UCSD-AML1 (cell line): ENCODE measurements at regions not wholly inside any gene's neighbourhood (a gene's known extent, or its start where the extent isn't known, plus 50 kb on each side); places are given as distances from the start of the nearest gene placed in this dataset.
A peak's percentile ranks its signal among the peaks of the same experiment; 100 is the strongest.

Experiments used
- DNase-seq: peaks from one replicate; lab custom pipeline; 2025; ENCODE audit not compliant: unreplicated experiment; lab: John Stamatoyannopoulos, UW

DNA sequence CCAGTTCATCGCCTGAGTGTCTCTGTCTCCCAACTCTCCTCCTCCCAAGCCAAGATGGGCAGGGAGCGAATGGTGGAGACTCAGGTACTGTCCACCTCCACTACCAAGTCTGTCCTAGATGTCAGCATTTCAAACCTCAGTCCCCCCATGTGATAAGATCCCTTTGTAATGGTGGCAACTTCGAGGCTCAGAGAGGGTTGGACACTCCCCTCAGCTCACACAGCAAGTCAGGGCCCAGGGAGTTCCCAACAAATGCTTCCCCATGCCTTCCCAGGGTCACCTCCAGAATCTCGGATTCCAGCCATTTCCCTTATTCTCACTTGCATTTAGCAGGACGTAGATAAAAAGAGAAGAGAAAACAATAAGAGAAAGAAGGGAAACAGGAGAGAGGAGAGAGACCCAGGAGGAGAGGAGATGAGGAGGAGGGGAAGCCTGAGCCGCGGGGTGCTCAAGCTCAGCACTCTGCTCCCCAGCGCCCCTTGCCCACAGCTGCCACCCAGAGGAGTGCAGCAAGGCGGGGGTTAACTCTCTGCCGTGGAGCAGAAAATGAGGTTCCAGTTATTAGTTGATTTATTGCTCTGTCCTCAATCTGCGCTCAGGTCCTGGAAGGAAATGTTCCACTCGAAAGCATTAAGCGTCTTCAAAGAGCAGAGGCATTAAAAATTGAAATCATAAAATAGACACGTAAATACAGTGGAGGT lies 84.1 kb upstream of the LINGO1 start:
- no peak for DNase-seq

- DNase-seq = no peak
Observed at GRCh38 chr15:77715860-77716259, 83.1 kb upstream of the LINGO1 start.

DNA sequence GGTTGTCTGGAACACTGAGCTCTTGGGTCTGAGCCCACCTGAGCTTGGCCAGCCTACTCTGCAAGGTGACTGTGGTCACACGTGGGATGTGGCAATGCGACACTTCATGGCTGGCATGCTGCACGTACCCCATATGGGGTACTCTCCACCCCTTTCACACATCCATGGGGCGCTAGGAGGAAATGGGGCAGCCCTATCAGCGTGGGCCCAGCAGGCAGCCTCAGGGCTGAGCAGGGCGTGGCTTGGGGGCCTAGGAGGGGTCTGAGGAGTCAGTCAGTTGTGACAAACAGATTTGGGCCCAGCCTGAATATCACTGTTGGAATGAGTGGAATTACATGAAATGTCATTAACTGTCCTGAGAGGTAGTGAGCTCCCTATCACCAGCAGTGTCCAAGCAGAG lies 82.3 kb upstream of the LINGO1 start:
- no peak for DNase-seq

DNA sequence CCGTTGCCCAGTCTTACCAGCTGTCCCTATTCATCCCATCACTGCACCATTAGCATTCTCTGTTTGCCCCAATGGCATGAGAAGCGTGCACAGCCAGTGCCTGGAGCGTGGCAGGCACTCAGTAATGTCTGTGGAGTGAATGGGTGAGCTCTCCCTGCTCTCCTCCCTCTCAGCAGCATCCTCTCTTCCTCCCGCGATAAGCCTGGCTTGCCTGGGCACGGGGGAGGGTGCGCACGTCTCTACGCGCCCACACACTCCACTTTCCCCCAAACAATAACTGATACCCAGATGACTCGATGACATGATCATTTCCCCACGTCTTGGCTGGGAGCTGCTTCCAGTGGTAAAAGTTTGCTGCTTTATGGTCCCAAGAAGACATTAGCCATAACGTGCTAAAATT lies 81.8 kb upstream of the LINGO1 start:
- DNase-seq = no peak

DNA sequence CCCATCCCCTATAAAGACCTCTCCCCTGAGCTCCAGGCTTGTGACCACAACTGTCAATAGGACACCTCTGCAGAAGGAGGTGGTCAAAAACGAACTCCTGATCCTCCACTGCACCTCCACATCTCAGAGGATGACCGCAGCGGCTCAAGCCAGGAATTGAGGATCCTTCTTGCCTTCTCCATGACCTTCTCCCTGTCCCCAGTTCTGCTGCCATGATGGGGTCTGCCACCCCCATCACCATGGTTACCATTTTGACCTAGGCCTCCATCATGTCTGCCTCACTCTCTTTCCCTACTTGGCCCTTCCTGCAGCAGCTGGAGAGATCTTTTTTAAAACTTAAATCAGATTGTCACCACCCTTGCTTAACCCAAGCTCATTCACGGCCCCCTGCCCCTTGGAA lies 81.3 kb upstream of the LINGO1 start:
- DNase-seq = no peak

- DNase-seq = no peak
Observed at GRCh38 chr15:77713281-77713680, 80.6 kb upstream of the LINGO1 start.

DNA sequence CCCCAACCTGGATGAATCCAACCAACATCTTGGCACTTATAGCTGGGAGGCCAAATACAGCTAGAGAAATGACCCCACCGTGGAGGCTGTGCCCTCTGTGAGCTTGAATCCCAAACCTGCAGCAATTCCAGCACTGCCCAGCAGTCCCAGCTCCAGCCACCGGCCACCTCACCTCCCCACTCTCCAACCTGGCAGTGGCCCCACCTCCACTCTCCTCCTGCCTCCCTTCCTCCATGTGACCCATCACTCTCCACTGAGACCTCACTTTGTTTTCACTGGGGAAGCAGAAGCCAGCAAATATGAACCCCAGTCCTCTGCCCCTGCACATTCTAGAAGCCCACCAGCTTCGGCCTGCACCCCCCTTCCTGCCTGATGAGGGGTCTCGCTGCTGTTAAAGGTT lies 79.7 kb upstream of the LINGO1 start:
- DNase-seq = no peak

DNA sequence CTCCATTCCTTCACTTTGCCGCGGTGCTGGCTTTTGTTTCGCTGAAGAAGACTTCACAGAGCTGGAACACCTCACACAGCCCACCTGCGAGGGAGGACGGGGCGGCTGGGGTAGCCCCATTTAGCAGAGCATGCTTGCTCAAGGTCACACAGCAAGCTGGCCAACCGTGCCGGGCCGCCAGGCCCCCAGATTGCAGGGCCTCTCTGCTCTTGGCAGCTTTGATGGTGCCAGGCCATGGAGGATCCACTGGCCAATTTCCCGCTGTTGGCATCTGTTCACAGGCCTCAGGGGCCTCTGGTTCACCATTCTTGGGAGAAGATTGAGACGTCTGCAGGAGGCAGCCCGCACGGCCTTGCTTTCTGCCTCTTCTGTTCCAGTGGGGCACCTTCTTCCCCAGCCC lies 77.9 kb upstream of the LINGO1 start:
- DNase-seq = no peak

DNA sequence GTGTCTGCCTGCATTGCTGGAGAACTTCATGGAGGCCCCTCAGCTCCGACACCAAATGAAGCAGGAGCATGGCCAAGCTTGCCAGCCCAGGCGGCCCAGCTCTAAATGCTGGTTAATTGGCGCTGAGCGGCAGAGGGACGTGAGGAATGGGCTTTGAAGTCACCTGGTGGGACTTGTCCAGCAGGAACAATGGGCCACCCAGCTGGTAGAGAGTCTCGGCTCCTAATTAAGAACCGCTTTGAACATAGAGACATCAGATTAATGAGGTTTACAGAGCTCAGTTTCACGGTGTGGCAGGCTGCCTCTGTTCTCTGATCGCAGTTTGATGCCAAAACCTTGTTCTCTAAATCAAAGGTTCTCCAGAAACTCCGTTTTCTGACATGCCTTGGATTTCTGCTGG lies 77.5 kb upstream of the LINGO1 start:
- no peak for DNase-seq

DNA sequence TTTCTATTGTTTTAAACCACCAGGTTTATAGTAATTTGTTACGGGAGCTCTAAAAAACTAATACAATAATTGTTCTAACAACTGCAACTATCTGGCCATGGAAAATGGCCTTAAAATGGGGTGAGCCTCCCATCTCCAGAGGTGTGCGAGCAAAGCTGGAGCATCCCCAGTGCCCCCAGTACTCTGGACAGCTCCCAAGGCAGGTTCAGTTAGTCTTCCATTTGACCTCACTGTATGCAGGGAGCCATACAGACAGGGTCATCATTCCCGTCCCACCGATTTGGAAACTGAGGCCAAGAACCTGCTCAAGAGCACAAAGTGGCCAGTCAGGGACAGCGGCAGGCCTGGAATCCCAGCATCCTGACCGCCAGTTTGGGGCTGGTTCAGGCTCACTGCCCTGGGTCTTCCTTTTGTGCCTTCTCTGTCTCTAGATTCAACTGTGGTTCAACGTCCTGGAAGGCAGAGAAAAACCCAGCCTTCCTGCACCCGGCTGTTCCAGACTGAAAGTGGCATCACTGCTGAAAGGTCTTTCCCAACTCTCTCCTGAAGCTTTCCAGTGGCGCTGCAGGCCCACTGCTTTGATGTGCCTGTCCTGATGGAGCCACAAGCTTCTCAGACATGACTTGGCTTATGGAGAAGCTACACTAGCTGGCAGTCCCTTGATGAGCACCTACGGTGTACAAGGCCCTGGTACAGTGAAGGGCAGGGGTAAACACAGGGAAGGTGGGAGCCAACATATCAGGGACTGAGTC lies 76.6 kb upstream of the LINGO1 start:
- no peak for DNase-seq

GRCh38 chr15:77706482-77707244 lies 74.0 kb upstream of the LINGO1 start:
- DNase-seq = no peak

DNA sequence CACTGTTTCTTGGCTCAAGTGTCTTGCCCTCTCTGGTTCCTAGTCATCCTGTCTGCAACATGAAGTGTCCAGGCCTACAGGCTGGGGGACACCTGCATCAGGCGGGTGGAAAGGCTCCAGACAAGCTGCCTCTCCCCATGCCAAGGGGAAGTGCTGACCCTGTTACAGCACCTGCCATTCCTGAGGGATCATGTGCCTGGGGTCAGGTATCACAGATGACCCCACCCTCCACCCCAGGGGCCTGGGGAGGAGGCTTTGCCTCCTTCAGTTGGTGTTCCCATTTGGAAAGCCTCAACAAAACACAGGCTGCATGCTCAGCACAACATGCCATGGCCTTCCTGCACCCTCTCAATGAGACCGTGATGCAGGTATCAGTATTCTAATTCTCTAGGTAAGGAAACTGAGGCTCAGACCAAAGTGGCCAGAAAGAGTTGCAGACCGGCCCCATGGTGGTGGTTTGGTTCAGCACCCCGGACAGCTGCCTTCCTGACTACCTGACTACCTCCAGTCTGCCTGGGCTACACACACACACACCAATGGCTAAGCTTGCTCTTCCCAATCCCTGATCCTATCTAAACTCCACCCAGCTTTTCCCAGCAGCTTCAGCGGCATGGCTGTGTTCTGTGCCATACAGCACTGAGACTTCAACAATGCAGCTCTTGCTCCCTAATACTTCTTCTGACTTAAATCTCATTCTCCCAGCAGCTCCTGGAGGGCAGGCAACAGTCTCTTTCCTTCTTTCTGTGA lies 69.7 kb upstream of the LINGO1 start:
- peak; percentile 19 for DNase-seq

GRCh38 chr15:77698481-77698880 lies 65.8 kb upstream of the LINGO1 start:
- no peak for DNase-seq

- DNase-seq = no peak
Observed at GRCh38 chr15:77697893-77698292, 65.2 kb upstream of the LINGO1 start.

DNA sequence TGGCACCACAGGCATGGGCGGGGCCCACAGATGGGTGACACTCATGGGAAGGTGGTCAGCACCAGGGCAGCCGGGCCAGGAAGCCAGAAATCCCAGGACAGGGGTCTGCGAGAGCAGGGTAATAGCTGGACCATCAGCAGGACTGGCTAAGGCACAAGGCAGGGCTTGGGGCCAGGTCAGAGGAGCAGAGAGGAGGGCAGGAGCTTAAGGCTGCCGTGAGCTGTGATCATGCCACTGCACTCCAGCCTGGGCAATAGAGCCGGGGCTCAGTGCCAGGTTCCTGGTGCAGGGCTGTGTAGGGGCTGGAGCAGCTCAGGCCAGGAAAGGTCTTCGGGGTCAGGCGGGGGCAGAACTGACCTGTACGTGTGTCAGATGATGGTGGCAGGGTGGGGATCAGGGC lies 64.2 kb upstream of the LINGO1 start:
- DNase-seq = no peak

GRCh38 chr15:77695961-77696582 lies 63.4 kb upstream of the LINGO1 start:
- no peak for DNase-seq

GRCh38 chr15:77695548-77695947 lies 62.8 kb upstream of the LINGO1 start:
- no peak for DNase-seq

GRCh38 chr15:77693576-77693975 lies 60.9 kb upstream of the LINGO1 start:
- no peak for DNase-seq

GRCh38 chr15:77692614-77693013 lies 59.9 kb upstream of the LINGO1 start:
- no peak for DNase-seq

DNA sequence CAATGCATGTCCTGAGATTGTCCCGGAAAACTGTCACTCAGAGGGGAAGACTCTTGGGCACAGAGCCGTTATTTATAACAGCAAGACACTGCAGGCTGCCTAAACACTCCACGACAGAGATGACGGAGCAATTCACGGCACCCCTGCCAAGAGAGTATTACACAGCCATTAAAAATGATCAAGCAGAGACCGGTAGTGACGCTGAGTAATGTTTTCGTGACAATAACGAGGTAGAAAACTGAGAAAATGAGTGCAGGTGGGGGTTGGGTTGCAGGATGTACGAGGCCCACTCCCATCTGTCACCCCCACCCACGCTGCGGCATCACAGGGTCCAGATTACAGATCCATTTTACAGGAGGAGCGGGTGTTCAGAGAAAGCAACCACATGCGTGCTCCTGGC lies 58.9 kb upstream of the LINGO1 start:
- no peak for DNase-seq

GRCh38 chr15:77689821-77690220 lies 57.1 kb upstream of the LINGO1 start:
- no peak for DNase-seq
